ENCODE measurements at regions not wholly inside any gene's neighbourhood (a gene's known extent, or its start where the extent isn't known, plus 50 kb on each side); places are given as distances from the start of the nearest gene placed in this dataset.

GRCh38 chr3:194200422-194201081 is 64.6 kb downstream of the HES1 start:
- peaks cover 3 to 14% of the 10 kb centered on the region in 2 donors for H3K27me3 ChIP-seq (ENCODE audit: control insufficient read depth in 2 of 2, insufficient read depth in 1 of 2, low read length in 1 of 2)
- WGBS, result 97% methylated on average over 6 of the region's 6 CpGs
- DNase-seq (ENCODE audit: low read depth in 6 of 9, low spot score in 9 of 9), result no peak

GRCh38 chr3:194201953-194202666 is 66.2 kb downstream of the HES1 start:
- Histone ChIP-seq H3K27ac (ENCODE audit: low read depth in 1 of 2, low read length in 1 of 2) (no peak overlapping the region), H3K4me3 (ENCODE audit: low read length in 2 of 2) (no peak overlapping the region), H3K27me3 (ENCODE audit: control insufficient read depth in 2 of 2, insufficient read depth in 1 of 2, low read length in 1 of 2) (peaks cover 3 to 18% of the 10 kb centered on the region in 2 donors), H3K4me1 (ENCODE audit: control insufficient read depth in 2 of 2, insufficient read depth in 2 of 2, low read length in 2 of 2) (peaks cover 7 to 41% of the 10 kb centered on the region in 2 donors), H3K36me3 (ENCODE audit: control insufficient read depth in 2 of 2, insufficient read depth in 2 of 2, low read length in 1 of 2) (no peaks in the 10 kb centered on the region), H3K9me3 (ENCODE audit: control insufficient read depth in 2 of 2, insufficient read depth in 1 of 2, low read length in 1 of 2) (no peaks in the 10 kb centered on the region)
- 92% methylated on average over 6 of the region's 6 CpGs for WGBS
- DNase-seq (ENCODE audit: low read depth in 6 of 9, low spot score in 9 of 9), result no peak

More at GRCh38 chr3:194200422-194201081, 64.6 kb downstream of the HES1 start:
- Histone ChIP-seq H3K9me3 (ENCODE audit: control insufficient read depth in 2 of 2, insufficient read depth in 1 of 2, low read length in 1 of 2) (no peaks in the 10 kb centered on the region), H3K4me1 (ENCODE audit: control insufficient read depth in 2 of 2, insufficient read depth in 2 of 2, low read length in 2 of 2) (peaks cover 7 to 28% of the 10 kb centered on the region in 2 donors), H3K36me3 (ENCODE audit: control insufficient read depth in 2 of 2, insufficient read depth in 2 of 2, low read length in 1 of 2) (no peaks in the 10 kb centered on the region), H3K4me3 (ENCODE audit: low read length in 2 of 2) (no peak overlapping the region), H3K27ac (ENCODE audit: low read depth in 1 of 2, low read length in 1 of 2) (no peak overlapping the region)

- peak in 6 of 9 donors; percentile 31 to 69 (median 42) for DNase-seq (ENCODE audit: low read depth in 6 of 9, low spot score in 9 of 9)
- 20% methylated on average over 11 of the region's 11 CpGs for WGBS
- Histone ChIP-seq H3K4me1 (ENCODE audit: control insufficient read depth in 2 of 2, insufficient read depth in 2 of 2, low read length in 2 of 2) (peaks cover 7 to 41% of the 10 kb centered on the region in 2 donors), H3K9me3 (ENCODE audit: control insufficient read depth in 2 of 2, insufficient read depth in 1 of 2, low read length in 1 of 2) (no peaks in the 10 kb centered on the region), H3K4me3 (ENCODE audit: low read length in 2 of 2) (peak overlapping the region; percentile 37 to 47), H3K27me3 (ENCODE audit: control insufficient read depth in 2 of 2, insufficient read depth in 1 of 2, low read length in 1 of 2) (peaks cover 3 to 18% of the 10 kb centered on the region in 2 donors), H3K36me3 (ENCODE audit: control insufficient read depth in 2 of 2, insufficient read depth in 2 of 2, low read length in 1 of 2) (no peaks in the 10 kb centered on the region), H3K27ac (ENCODE audit: low read depth in 1 of 2, low read length in 1 of 2) (no peak overlapping the region)
Measured at GRCh38 chr3:194203482-194204041, 67.6 kb downstream of the HES1 start.

GRCh38 chr3:194204042-194204987 is 68.4 kb downstream of the HES1 start:
- WGBS, result 29% methylated on average over 79 of the region's 79 CpGs
- H3K4me1 ChIP-seq (ENCODE audit: control insufficient read depth in 2 of 2, insufficient read depth in 2 of 2, low read length in 2 of 2), result peaks cover 7 to 36% of the 10 kb centered on the region in 2 donors
- H3K36me3 ChIP-seq (ENCODE audit: control insufficient read depth in 2 of 2, insufficient read depth in 2 of 2, low read length in 1 of 2), result no peaks in the 10 kb centered on the region
- peaks cover 3 to 18% of the 10 kb centered on the region in 2 donors for H3K27me3 ChIP-seq (ENCODE audit: control insufficient read depth in 2 of 2, insufficient read depth in 1 of 2, low read length in 1 of 2)
- no peak for DNase-seq (ENCODE audit: low read depth in 6 of 9, low spot score in 9 of 9)
- no peak overlapping the region for H3K27ac ChIP-seq (ENCODE audit: low read depth in 1 of 2, low read length in 1 of 2)
- peak overlapping the region; percentile 37 to 47 for H3K4me3 ChIP-seq (ENCODE audit: low read length in 2 of 2)
- H3K9me3 ChIP-seq (ENCODE audit: control insufficient read depth in 2 of 2, insufficient read depth in 1 of 2, low read length in 1 of 2), result no peaks in the 10 kb centered on the region

- Histone ChIP-seq H3K27ac (ENCODE audit: low read depth in 1 of 2, low read length in 1 of 2) (no peak overlapping the region), H3K4me1 (ENCODE audit: control insufficient read depth in 2 of 2, insufficient read depth in 2 of 2, low read length in 2 of 2) (peaks cover 7 to 36% of the 10 kb centered on the region in 2 donors), H3K4me3 (ENCODE audit: low read length in 2 of 2) (no peak overlapping the region), H3K27me3 (ENCODE audit: control insufficient read depth in 2 of 2, insufficient read depth in 1 of 2, low read length in 1 of 2) (peaks cover 3 to 18% of the 10 kb centered on the region in 2 donors), H3K36me3 (ENCODE audit: control insufficient read depth in 2 of 2, insufficient read depth in 2 of 2, low read length in 1 of 2) (no peaks in the 10 kb centered on the region), H3K9me3 (ENCODE audit: control insufficient read depth in 2 of 2, insufficient read depth in 1 of 2, low read length in 1 of 2) (no peaks in the 10 kb centered on the region)
- DNase-seq (ENCODE audit: low read depth in 6 of 9, low spot score in 9 of 9), result peak in 3 of 9 donors; percentile 30 to 65 (median 36)
- 10% methylated on average over 8 of the region's 8 CpGs for WGBS
Measured at GRCh38 chr3:194205675-194206133, 69.8 kb downstream of the HES1 start.

- Histone ChIP-seq H3K27ac (ENCODE audit: low read depth in 1 of 2, low read length in 1 of 2) (no peak overlapping the region), H3K4me1 (ENCODE audit: control insufficient read depth in 2 of 2, insufficient read depth in 2 of 2, low read length in 2 of 2) (peaks cover 7 to 36% of the 10 kb centered on the region in 2 donors), H3K36me3 (ENCODE audit: control insufficient read depth in 2 of 2, insufficient read depth in 2 of 2, low read length in 1 of 2) (no peaks in the 10 kb centered on the region), H3K4me3 (ENCODE audit: low read length in 2 of 2) (no peak overlapping the region), H3K27me3 (ENCODE audit: control insufficient read depth in 2 of 2, insufficient read depth in 1 of 2, low read length in 1 of 2) (peaks cover 3 to 18% of the 10 kb centered on the region in 2 donors), H3K9me3 (ENCODE audit: control insufficient read depth in 2 of 2, insufficient read depth in 1 of 2, low read length in 1 of 2) (no peaks in the 10 kb centered on the region)
- 16% methylated on average over 10 of the region's 10 CpGs for WGBS
- DNase-seq (ENCODE audit: low read depth in 6 of 9, low spot score in 9 of 9), result peak in 1 of 9 donors; percentile 20
Measured at GRCh38 chr3:194206320-194206719, 70.4 kb downstream of the HES1 start.

- DNase-seq (ENCODE audit: low read depth in 6 of 9, low spot score in 9 of 9), result no peak
- 96% methylated on average over 3 of the region's 3 CpGs for WGBS
- Histone ChIP-seq H3K36me3 (ENCODE audit: control insufficient read depth in 2 of 2, insufficient read depth in 2 of 2, low read length in 1 of 2) (no peaks in the 10 kb centered on the region), H3K27me3 (ENCODE audit: control insufficient read depth in 2 of 2, insufficient read depth in 1 of 2, low read length in 1 of 2) (peaks cover 3 to 16% of the 10 kb centered on the region in 2 donors), H3K9me3 (ENCODE audit: control insufficient read depth in 2 of 2, insufficient read depth in 1 of 2, low read length in 1 of 2) (no peaks in the 10 kb centered on the region), H3K4me3 (ENCODE audit: low read length in 2 of 2) (no peak overlapping the region), H3K27ac (ENCODE audit: low read depth in 1 of 2, low read length in 1 of 2) (no peak overlapping the region), H3K4me1 (ENCODE audit: control insufficient read depth in 2 of 2, insufficient read depth in 2 of 2, low read length in 2 of 2) (peaks cover 5 to 38% of the 10 kb centered on the region in 2 donors)
Measured at GRCh38 chr3:194208709-194209108, 72.8 kb downstream of the HES1 start.

GRCh38 chr3:194212161-194212844 is 76.4 kb downstream of the HES1 start:
- no peak overlapping the region for H3K27ac ChIP-seq (ENCODE audit: low read depth in 1 of 2, low read length in 1 of 2)
- H3K36me3 ChIP-seq (ENCODE audit: control insufficient read depth in 2 of 2, insufficient read depth in 2 of 2, low read length in 1 of 2), result no peaks in the 10 kb centered on the region
- DNase-seq (ENCODE audit: low read depth in 6 of 9, low spot score in 9 of 9), result no peak
- WGBS, result 84% methylated on average over 13 of the region's 13 CpGs
- H3K9me3 ChIP-seq (ENCODE audit: control insufficient read depth in 2 of 2, insufficient read depth in 1 of 2, low read length in 1 of 2), result no peaks in the 10 kb centered on the region
- no peak overlapping the region for H3K4me3 ChIP-seq (ENCODE audit: low read length in 2 of 2)
- no peaks in the 10 kb centered on the region for H3K27me3 ChIP-seq (ENCODE audit: control insufficient read depth in 2 of 2, insufficient read depth in 1 of 2, low read length in 1 of 2)
- H3K4me1 ChIP-seq (ENCODE audit: control insufficient read depth in 2 of 2, insufficient read depth in 2 of 2, low read length in 2 of 2), result peaks cover 0 to 14% of the 10 kb centered on the region in 2 donors

All from thymus (tissue), 11 donors.